HG03521 (cell line): ENCODE measurements at regions not wholly inside any gene's neighbourhood (a gene's known extent, or its start where the extent isn't known, plus 50 kb on each side); places are given as distances from the start of the nearest gene placed in this dataset.
"Not testable (repeated sequence)": the region's sequence is repeated elsewhere in the genome, so short reads cannot be mapped to it uniquely, and the experiment has no call there.

Source experiments
- ATAC-seq: cut with Tn5 transposase; IDR thresholded peaks from one replicate; pipeline ENCODE4 v1.9.1; 2021; ENCODE audit warnings: mild to moderate bottlenecking, moderate library complexity; ENCODE audit not compliant: unreplicated experiment

GRCh38 chr4:85153221-85153620 lies 186.7 kb upstream of the WDFY3 start:
- no peak for ATAC-seq

DNA sequence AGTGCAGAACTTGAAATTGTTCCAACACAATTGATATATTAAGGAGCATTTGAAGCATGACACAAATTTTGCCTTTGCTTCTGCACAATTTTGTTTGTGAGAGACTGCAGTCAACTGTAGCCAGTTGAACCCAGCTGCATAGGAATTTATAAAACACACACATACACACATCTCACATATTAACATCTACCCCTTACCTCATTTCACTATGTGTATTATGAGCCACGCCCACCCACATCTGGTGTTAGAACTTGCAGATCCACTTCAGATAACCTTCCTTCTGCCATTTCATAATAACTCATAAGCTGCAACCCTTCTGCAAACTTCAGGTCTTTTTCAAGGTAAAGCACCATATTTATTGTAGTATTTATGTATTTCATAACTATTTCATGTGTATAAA lies 188.1 kb upstream of the WDFY3 start:
- no peak for ATAC-seq

DNA sequence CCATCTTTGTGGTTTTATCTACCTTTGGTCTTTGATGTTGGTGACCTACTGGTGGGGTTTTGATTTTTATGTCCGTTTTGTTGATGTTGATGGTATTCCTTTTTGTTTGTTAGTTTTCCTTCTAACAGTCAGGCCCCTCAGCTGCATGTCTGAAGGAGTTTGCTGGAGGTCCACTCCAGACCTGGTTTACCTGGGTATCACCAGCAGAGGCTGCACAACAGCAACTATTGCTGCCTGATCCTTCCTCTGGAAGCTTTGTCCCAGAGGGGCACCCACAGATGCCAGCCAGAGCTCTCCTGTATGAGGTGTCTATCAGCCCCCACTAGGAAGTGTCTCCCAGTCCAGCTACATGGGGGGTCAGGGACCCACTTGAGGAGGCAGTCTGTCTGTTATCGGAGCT lies 199.3 kb upstream of the WDFY3 start:
- ATAC-seq, result no peak

DNA sequence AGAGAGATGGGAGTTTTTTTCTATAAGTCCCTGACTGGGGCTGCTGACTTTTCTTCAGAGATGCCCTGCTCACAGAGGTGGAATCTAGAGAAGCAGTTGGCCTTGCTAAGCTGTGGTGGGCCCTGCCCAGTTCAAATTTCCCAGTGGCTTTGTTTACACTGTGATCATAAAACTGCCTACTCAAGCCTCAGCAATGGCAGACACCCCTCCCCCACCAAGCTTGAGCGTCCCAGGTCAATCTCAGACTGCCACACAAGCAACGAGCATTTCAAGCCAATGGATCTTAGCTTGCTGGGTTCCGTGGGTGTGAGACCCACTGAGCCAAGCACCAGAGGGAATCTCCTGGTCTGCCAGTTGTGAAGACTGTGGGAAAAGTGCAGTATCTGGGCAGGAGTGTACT lies 199.8 kb upstream of the WDFY3 start:
- no peak for ATAC-seq

DNA sequence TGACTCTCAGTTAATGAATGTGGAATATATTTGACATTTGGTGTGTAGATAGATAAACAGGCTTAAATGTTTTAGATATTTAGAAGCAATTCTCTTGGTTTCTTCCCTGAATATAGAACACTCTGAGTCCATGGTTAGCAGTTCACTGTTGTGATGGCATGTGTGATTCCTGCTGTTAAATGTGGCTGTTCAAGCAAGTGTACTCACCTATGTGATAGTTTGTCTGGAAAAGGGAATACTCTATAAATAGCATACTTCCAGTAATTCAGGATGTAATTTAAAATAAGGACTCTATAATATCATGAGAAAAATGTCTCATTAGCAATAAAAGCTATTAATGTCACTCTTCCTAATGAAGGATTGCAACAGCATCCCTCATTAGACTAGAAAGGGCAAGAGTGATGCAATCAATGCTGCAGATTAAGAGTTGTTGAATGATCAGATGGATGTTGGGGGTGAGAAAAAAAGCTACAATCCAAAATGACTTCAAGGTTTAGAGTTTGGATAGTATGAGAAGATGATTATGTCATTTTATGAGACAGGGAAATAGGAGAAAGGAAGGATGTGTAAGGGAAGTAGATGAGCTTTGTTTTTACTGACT lies 201.8 kb upstream of the WDFY3 start:
- no peak for ATAC-seq

DNA sequence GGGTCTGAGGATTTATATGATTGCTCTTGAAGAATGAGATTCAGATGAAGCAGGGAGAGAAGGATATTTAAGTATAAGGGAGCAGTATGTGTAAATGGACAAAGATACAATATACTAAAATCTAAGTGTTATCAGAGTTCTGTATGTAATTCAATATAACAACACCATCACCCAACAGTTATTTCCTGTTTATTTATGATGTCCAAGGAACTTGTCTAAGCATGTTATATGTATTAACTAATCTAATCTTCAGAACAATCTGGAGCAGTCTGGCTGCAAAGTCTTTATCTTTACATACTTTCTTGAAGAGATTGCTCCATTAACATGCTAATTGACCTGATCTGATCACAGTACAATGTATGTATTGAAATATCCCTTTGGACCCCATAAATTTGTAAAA lies 203.8 kb upstream of the WDFY3 start:
- no peak for ATAC-seq

DNA sequence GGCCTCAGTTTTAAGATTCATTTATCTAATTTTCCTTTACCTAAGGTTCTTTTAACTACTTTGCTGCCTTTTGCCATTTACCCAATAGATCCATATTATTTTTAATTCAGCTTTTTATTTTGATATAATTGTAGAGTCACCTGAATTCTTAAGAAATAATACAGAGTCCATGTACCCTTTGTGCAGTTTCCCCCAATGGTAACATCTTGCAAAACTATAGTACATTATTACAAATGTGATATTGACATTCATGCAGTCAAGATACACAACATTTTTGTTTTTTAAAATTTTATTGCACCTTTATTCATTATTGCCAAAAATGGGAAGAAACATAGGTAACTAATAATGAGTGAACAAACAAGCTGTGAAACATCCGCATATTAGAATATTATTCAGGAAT lies 208.7 kb upstream of the WDFY3 start:
- ATAC-seq, result no peak

DNA sequence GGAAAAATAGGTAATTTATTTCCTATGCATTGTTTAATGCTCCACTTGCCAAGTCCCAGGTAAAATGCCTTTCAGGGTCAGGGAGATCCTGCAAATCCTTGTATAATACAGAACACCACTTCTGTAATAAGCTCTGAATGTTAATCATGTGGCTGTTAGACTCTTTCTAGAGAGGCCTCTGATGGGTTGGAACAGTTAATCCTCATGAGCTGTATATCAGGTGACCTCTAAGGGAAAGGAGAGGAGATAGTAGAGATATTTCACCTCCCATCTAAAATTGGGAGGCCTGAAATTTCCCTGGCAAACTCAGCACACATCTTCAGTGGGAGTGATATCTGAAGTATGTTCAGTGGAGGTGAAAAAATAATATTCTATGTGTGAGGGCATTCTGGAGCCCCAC lies 210.6 kb upstream of the WDFY3 start:
- ATAC-seq, result no peak

- no peak for ATAC-seq
Measured at GRCh38 chr4:85177679-85178078, 211.2 kb upstream of the WDFY3 start.

DNA sequence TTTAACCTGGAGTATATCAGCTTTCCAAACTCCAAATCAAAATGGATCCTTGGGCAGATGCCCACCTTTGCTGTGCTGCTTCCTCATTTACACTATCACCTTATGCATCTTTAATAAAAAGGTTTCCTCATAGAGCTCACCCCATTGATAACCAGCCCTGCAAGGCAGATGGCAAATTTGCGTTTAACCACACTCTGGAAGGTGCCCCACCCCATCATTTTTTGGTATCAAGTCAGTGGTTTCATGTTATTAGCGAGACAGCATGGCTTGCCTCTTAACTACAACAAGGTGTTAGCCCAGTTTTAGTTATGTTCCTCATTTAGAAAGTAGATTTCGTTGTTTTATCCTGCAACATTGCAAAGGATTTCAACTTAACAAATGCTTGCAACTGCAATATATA lies 214.0 kb upstream of the WDFY3 start:
- no peak for ATAC-seq

DNA sequence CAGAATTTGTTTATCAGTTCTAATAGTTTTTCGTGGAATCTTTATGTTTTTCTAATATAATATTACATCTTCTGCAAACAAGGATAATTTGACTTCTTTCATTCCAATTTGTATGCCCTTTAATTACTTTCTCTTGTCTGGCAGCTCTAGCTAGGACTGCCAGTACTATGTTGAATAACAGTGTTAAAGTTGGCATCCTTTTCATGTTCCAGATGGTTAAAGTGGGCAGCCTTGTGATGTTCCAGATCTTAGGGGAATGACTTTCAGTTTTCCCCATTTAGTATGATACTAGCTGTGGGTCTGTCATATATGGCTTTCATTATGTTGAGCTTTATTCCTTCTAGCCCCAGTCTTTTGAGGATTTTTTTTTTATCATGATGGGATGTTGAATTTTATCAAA lies 220.6 kb upstream of the WDFY3 start:
- ATAC-seq, result no peak

GRCh38 chr4:85196015-85196414 lies 229.5 kb upstream of the WDFY3 start:
- ATAC-seq, result not testable (repeated sequence)

DNA sequence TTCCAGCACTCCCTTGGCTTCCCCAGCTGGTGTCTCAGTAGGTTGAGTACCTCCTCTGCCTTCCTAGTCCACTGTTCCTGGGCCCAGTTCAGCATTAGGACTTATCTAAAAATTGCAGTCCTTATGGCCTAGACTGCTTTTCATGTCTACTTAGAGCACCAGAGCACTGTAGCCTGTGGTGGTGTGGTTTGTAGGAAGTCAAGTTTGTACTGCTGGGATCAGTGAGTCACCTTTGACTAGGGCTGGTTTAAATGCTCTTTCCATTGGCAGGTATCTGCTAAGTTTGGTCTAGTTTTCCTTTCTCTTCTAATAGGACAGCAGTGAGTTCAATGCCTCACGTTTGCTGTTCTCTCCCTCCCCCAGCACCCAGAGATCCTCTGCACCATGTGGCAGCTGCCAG lies 233.6 kb upstream of the WDFY3 start:
- ATAC-seq, result no peak

GRCh38 chr4:85209161-85209560 lies 242.7 kb upstream of the WDFY3 start:
- no peak for ATAC-seq

DNA sequence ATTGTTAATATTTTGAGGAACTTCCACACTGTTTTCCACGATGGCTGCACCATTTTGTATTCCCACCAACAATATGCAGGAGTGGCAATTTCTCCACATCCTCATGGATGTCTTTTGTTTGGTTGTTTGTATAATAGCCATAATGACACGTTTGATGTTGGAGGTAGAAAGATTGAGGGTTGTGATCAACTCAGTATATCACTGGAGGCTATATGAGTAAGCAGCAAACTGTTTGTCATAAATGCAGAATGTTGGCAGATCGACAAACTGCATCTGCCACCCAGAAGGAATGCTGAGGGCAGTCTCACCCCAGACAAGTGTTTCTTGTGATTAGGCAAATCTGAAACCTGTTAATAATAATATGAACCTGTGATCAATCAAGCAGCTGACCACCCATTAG lies 243.9 kb upstream of the WDFY3 start:
- no peak for ATAC-seq

GRCh38 chr4:85216571-85216970 lies 250.1 kb upstream of the WDFY3 start:
- not testable (repeated sequence) for ATAC-seq

- ATAC-seq, result no peak
Measured at GRCh38 chr4:85218756-85219155, 252.3 kb upstream of the WDFY3 start.

DNA sequence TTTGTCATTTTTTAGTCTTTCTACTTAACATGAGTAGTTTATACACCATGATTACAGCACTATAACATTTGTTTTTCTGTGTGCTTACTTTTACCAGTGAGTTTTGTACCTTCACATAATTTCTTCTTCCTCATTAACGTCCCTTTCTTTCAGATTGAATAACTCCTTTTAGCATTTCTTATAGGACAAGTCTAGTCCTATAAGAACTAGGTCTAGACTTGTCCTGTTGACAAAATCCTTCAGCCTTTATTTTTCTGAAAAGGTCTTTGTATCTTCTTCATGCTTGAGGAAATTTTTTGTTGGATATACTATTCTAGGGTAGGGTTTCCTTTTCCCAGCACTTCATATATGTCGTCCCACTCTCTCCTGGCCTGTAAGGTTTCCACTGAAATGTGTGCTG lies 253.3 kb upstream of the ARHGAP24 start:
- no peak for ATAC-seq

GRCh38 chr4:85222561-85222960 lies 252.4 kb upstream of the ARHGAP24 start:
- no peak for ATAC-seq

DNA sequence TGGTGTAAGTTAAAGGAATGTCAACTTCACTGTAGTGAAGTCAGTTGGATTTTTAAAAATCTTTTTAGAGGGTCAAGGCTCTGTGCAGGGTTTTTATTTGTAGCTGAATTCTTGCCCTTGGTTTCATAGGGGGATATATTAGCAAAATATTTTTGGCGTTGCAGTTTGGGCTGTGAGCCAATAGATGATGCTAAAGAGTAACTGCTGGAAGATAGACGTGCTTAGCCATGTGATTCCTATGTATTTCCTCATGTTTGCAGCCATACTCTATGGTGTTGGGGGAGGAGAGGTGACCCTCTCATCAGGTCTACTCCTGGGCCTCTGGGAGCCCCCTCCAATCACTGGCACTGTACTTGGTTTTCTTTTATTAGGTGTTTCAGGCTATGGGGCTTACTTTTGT lies 246.7 kb upstream of the ARHGAP24 start:
- no peak for ATAC-seq

DNA sequence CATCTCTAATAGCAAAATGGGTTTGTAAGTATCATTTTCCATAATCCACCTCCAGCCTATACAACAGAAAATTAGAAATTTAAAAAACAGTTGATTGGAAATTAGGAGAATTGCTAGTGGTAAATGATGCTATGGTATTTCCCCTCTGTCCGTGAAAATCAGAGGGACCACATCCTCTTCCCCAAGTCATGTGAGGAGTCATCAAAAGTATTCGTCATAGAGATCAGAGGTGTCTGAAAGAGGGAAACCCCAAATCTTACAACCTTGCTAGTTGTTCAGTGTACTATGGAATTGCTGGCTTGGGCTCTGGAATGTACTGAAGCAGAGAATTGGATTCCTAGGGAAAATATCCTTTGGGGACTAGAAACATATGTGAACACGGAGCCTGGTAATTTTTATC lies 241.4 kb upstream of the ARHGAP24 start:
- ATAC-seq, result no peak

DNA sequence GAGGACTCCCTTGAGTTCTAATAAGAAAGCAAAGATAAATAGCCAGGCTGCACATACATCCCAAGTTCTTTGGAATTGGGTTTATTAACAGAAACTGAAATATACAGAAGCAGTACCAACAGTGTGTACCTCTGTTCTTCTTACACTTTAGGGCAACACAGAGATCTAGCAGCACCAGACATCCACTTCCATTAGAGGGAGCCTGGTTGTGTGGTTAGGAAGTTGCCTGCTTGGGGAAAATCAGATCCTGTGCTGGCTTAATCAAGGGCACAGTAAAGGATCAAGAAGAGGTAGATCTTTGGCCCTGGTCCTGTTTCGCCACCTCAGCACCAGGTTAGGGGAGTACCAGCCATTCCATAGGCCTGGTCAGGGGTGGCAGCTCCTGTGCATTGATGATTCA lies 231.1 kb upstream of the ARHGAP24 start:
- ATAC-seq, result no peak

GRCh38 chr4:85244638-85245037 lies 230.3 kb upstream of the ARHGAP24 start:
- no peak for ATAC-seq

DNA sequence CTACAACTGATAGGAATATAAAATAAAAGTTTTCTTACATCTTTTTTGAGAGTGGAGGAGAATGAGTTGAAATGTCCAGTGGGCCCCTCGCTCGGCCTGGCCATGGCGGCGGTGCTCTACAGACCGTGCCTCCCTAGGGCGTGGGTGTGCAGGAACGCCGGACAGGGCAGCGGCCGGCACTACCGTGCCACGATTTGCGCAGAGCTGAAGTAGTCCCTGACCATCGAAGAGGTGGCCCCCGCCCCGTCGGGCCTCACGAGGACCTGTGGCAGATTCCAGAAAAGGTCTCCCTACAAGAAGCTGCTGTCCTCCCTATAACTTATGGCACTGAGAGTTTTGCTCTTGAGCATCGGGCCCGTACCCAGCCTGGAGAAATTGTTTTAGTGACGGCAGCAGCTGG lies 228.9 kb upstream of the ARHGAP24 start:
- no peak for ATAC-seq
